AG04450 (cell line): ENCODE measurements at regions not wholly inside any gene's neighbourhood (a gene's known extent, or its start where the extent isn't known, plus 50 kb on each side); places are given as distances from the start of the nearest gene placed in this dataset.

Source experiments
- CTCF ChIA-PET: fragments of 300-600, 350-600 bp; formaldehyde crosslinking; extraction: SDS; loops from one replicate; lab custom pipeline; 2022; ENCODE audit warnings: antibody characterized with exemption, inconsistent platforms; lab: Charles Lee
- POLR2A ChIA-PET: fragments of 350-600 bp; formaldehyde crosslinking; extraction: SDS; loops from one replicate; lab custom pipeline; 2021; ENCODE audit warnings: antibody characterized with exemption, inconsistent platforms; lab: Yijun Ruan, JAX
- DNase-seq: peaks from one replicate; pipeline ENCODE4 v3.0.0-alpha.2; 2011; ENCODE audit warnings: low read depth, low spot score
- H3K27ac ChIP-seq: one replicate; pipeline ENCODE4 v1.5.1; 2012; ENCODE audit warnings: low read depth, low read length, control low read depth
- H3K27me3 ChIP-seq: one replicate; pipeline ENCODE4 v1.6.0; 2012; ENCODE audit warnings: low read length; ENCODE audit not compliant: control insufficient read depth, insufficient read depth
- H3K4me3 ChIP-seq: 2 replicates; pipeline ENCODE4 v1.5.1; 2011; ENCODE audit warnings: mild to moderate bottlenecking, low read depth, low read length, control low read depth
- H3K9me3 ChIP-seq: 2 replicates; pipeline ENCODE4 v1.5.1; 2012; ENCODE audit warnings: low read length; ENCODE audit not compliant: control insufficient read depth, insufficient read depth
- CTCF ChIP-seq: IDR thresholded peaks from 2 replicates; pipeline ENCODE4 v1.5.1; 2011; ENCODE audit warnings: low read depth, low read length, control low read depth, inconsistent platforms

GRCh38 chr7:27423290-27423689 is 180.7 kb downstream of the EVX1 start:
- Histone ChIP-seq H3K27ac (no peak overlapping the region), H3K9me3 (no peaks in the 10 kb centered on the region), H3K4me3 (no peak overlapping the region), H3K27me3 (peaks cover 16% of the 10 kb centered on the region)
- TF ChIP-seq CTCF: no peak
- ChIA-PET POLR2A (no interaction called here), CTCF (interaction anchor here (0.6 to 0.7 kb wide), 2 partner anchors 183 to 510 kb away, joined by 3 to 4 read pairs; no protein-coding TSS in a partner anchor)
- DNase-seq: no peak

- no peak for DNase-seq
- CTCF ChIA-PET: no interaction called here
- POLR2A ChIA-PET: no interaction called here
These were observed 181.2 kb downstream of the EVX1 start for GRCh38 chr7:27423821-27424220.

GRCh38 chr7:27424231-27424630 is 181.6 kb downstream of the EVX1 start:
- H3K4me3 ChIP-seq: no peak overlapping the region
- POLR2A ChIA-PET: no interaction called here
- TF ChIP-seq CTCF: no peak
- H3K9me3 ChIP-seq: no peaks in the 10 kb centered on the region
- H3K27me3 ChIP-seq: peaks cover 22% of the 10 kb centered on the region
- no peak for DNase-seq
- no peak overlapping the region for H3K27ac ChIP-seq
- CTCF ChIA-PET: no interaction called here

More at GRCh38 chr7:27423821-27424220, 181.2 kb downstream of the EVX1 start:
- Histone ChIP-seq H3K27me3 (peaks cover 18% of the 10 kb centered on the region), H3K27ac (no peak overlapping the region), H3K4me3 (no peak overlapping the region), H3K9me3 (no peaks in the 10 kb centered on the region)
- no peak for TF ChIP-seq CTCF

GRCh38 chr7:27424749-27425148 is 182.1 kb downstream of the EVX1 start:
- Histone ChIP-seq H3K27me3 (peaks cover 23% of the 10 kb centered on the region), H3K27ac (no peak overlapping the region), H3K9me3 (no peaks in the 10 kb centered on the region), H3K4me3 (no peak overlapping the region)
- POLR2A ChIA-PET: no interaction called here
- TF ChIP-seq CTCF: no peak
- CTCF ChIA-PET: no interaction called here
- DNase-seq: no peak

GRCh38 chr7:27427416-27427815 is 184.8 kb downstream of the EVX1 start:
- Histone ChIP-seq H3K27ac (no peak overlapping the region), H3K9me3 (no peaks in the 10 kb centered on the region), H3K4me3 (no peak overlapping the region), H3K27me3 (peaks cover 35% of the 10 kb centered on the region)
- no peak for DNase-seq
- POLR2A ChIA-PET: no interaction called here
- CTCF ChIA-PET: interaction anchor here (1.0 kb wide), 1 partner anchor 142 kb away, joined by 3 read pairs; no protein-coding TSS in a partner anchor
- no peak for TF ChIP-seq CTCF
